SK-N-SH (cell line): ENCODE measurements at regions not wholly inside any gene's neighbourhood (a gene's known extent, or its start where the extent isn't known, plus 50 kb on each side); places are given as distances from the start of the nearest gene placed in this dataset.

Experiments used
- CTCF ChIP-seq: fragments of 200-600 bp; sonication (generic); IDR thresholded peaks from 2 replicates; pipeline ENCODE4 v1.6.1; 2017; ENCODE audit warnings: antibody characterized with exemption, mild to moderate bottlenecking, moderate library complexity
- EP300 ChIP-seq, 2 experiments: IDR thresholded peaks; 2 replicates each; pipeline versions ENCODE4 v1.4.0 to v1.6.1; 2012; ENCODE audit warnings: borderline replicate concordance in 1 of 2, low read depth in 1 of 2, low read length in 1 of 2
- GATA2 ChIP-seq: sonication (generic); formaldehyde crosslinking; IDR thresholded peaks from 2 replicates; pipeline ENCODE4 v1.5.0; 2020; ENCODE audit warnings: mild to moderate bottlenecking, missing genetic modification reagents
- POLR2AphosphoS5 ChIP-seq: IDR thresholded peaks from 2 replicates; pipeline ENCODE4 v1.6.1; 2012; ENCODE audit warnings: low read depth, low read length
- REST ChIP-seq: IDR thresholded peaks from 2 replicates; pipeline ENCODE4 v1.6.1; 2012; ENCODE audit warnings: mild to moderate bottlenecking, low read depth, low read length, moderate library complexity
- TEAD4 ChIP-seq: IDR thresholded peaks from 2 replicates; pipeline ENCODE4 v1.4.0; 2012; ENCODE audit warnings: mild to moderate bottlenecking, borderline replicate concordance; ENCODE audit not compliant: insufficient read depth
- YY1 ChIP-seq: IDR thresholded peaks from 2 replicates; pipeline ENCODE4 v1.4.0; 2012; ENCODE audit warnings: low read depth, mild to moderate bottlenecking

- TF ChIP-seq REST: no peak
- TF ChIP-seq CTCF: no peak
- TF ChIP-seq EP300 (IDR thresholded peaks at IDR 0.05; ENCODE audit: borderline replicate concordance in 1 of 2, low read depth in 1 of 2, low read length in 1 of 2): no peak
- no peak for TF ChIP-seq GATA2 (CRISPR knock-in tag)
- no peak for TF ChIP-seq TEAD4
- no peak for TF ChIP-seq POLR2AphosphoS5
- TF ChIP-seq YY1: no peak
Observed at GRCh38 chr1:59133997-59134396, 162.9 kb upstream of the FGGY start.
